H1 (cell line): ENCODE measurements at regions not wholly inside any gene's neighbourhood (a gene's known extent, or its start where the extent isn't known, plus 50 kb on each side); places are given as distances from the start of the nearest gene placed in this dataset.

Experiments used
- CBX5 ChIP-seq: fragments of 300-800, 300-1000 bp; sonication (generic); IDR thresholded peaks from 2 replicates; pipeline ENCODE4 v1.7.1; 2016; ENCODE audit warnings: antibody characterized with exemption, low read length, low read depth
- EZH2 ChIP-seq: fragments of 200-600 bp; sonication (generic); IDR thresholded peaks from 2 replicates; pipeline ENCODE4 v1.7.1; 2012; ENCODE audit warnings: low read depth, mild to moderate bottlenecking, moderate library complexity, low read length, inconsistent platforms; ENCODE audit not compliant: severe bottlenecking
- KDM4A ChIP-seq: IDR thresholded peaks from one replicate; pipeline ENCODE4 v1.7.1; 2012; ENCODE audit warnings: low read depth, mild to moderate bottlenecking, moderate library complexity, low read length, inconsistent platforms; ENCODE audit not compliant: severe bottlenecking
- MAFK ChIP-seq: IDR thresholded peaks from 2 replicates; pipeline ENCODE4 v1.6.1; 2012; ENCODE audit warnings: low read depth, mild to moderate bottlenecking, improper control_type of control experiment, low read length
- POLR2AphosphoS5 ChIP-seq: IDR thresholded peaks from 2 replicates; pipeline ENCODE4 v1.6.1; 2011; ENCODE audit warnings: low read depth, low read length
- RXRA ChIP-seq: IDR thresholded peaks from 2 replicates; pipeline ENCODE4 v1.6.1; 2011; ENCODE audit warnings: low read depth, mild to moderate bottlenecking, low read length, moderate library complexity; ENCODE audit not compliant: insufficient read depth
- SAP30 ChIP-seq: fragments of 300-600 bp; sonication (generic); IDR thresholded peaks from 2 replicates; pipeline ENCODE4 v1.7.1; 2012; ENCODE audit warnings: low read length, moderate library complexity, mild to moderate bottlenecking, inconsistent platforms; ENCODE audit not compliant: insufficient read depth, insufficient replicate concordance
- SP1 ChIP-seq: IDR thresholded peaks from 2 replicates; pipeline ENCODE4 v1.6.1; 2011; ENCODE audit warnings: low read depth, low read length
- TCF12 ChIP-seq: IDR thresholded peaks from 2 replicates; pipeline ENCODE4 v1.6.1; 2011; ENCODE audit warnings: low read depth, mild to moderate bottlenecking, low read length
- TEAD4 ChIP-seq: IDR thresholded peaks from 2 replicates; pipeline ENCODE4 v1.6.1; 2012; ENCODE audit warnings: low read depth, low read length, inconsistent platforms, mixed read lengths
- YY1 ChIP-seq: IDR thresholded peaks from 2 replicates; pipeline ENCODE4 v1.6.1; 2011; ENCODE audit warnings: low read depth, mild to moderate bottlenecking, low read length
- ZNF274 ChIP-seq: IDR thresholded peaks from 2 replicates; pipeline ENCODE4 v1.7.0; 2012; ENCODE audit warnings: low read length, borderline replicate concordance; ENCODE audit errors: extremely low read depth
- TF ChIP-seq, protein P1 (sequence below), 3 experiments: IDR thresholded peaks; 1 replicate in 2 of 3; 2 replicates in 1 of 3; pipeline versions ENCODE4 v1.5.1 to v1.6.1; 2011; ENCODE audit warnings: low read length in 3 of 3, mild to moderate bottlenecking in 3 of 3, inconsistent platforms in 2 of 3, low read depth in 1 of 3, moderate library complexity in 1 of 3; ENCODE audit not compliant: insufficient read depth in 1 of 3; ENCODE audit errors: control extremely low read depth in 1 of 3

DNA sequence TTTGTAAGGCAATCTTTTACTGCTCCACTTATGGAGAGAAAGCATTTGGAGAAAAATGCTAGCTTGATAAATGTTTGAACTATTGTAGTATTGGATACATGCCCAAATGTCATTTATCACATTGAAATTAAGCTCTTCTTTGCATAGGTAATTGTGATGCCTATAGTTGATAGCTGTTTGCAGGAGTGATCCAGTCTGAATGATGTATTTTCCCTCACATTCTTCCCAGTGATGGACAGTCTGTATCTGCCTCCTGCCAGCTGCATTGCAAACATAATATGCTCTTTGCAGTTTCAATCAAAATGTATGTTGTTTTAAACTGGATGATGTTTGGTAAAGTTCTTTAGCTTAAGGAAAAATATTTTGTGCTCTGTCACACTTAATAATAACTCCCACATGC, 89.8 kb downstream of the EDNRB start:
- TF ChIP-seq, protein P1, sequence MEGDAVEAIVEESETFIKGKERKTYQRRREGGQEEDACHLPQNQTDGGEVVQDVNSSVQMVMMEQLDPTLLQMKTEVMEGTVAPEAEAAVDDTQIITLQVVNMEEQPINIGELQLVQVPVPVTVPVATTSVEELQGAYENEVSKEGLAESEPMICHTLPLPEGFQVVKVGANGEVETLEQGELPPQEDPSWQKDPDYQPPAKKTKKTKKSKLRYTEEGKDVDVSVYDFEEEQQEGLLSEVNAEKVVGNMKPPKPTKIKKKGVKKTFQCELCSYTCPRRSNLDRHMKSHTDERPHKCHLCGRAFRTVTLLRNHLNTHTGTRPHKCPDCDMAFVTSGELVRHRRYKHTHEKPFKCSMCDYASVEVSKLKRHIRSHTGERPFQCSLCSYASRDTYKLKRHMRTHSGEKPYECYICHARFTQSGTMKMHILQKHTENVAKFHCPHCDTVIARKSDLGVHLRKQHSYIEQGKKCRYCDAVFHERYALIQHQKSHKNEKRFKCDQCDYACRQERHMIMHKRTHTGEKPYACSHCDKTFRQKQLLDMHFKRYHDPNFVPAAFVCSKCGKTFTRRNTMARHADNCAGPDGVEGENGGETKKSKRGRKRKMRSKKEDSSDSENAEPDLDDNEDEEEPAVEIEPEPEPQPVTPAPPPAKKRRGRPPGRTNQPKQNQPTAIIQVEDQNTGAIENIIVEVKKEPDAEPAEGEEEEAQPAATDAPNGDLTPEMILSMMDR (IDR thresholded peaks at IDR 0.05; ENCODE audit: control extremely low read depth in 1 of 3, insufficient read depth in 1 of 3, low read depth in 1 of 3, low read length in 3 of 3) = no peak
- TF ChIP-seq CBX5 = no peak
- no peak for TF ChIP-seq MAFK
- no peak for TF ChIP-seq TCF12
- TF ChIP-seq ZNF274 = no peak
- TF ChIP-seq POLR2AphosphoS5 = no peak
- TF ChIP-seq RXRA = no peak
- no peak for TF ChIP-seq TEAD4
- no peak for TF ChIP-seq EZH2
- no peak for TF ChIP-seq KDM4A
- no peak for TF ChIP-seq SP1
- no peak for TF ChIP-seq YY1
- TF ChIP-seq SAP30 = no peak
